SK-N-SH (cell line): ENCODE measurements at regions not wholly inside any gene's neighbourhood (a gene's known extent, or its start where the extent isn't known, plus 50 kb on each side); places are given as distances from the start of the nearest gene placed in this dataset.

ENCODE experiments used
- CTCF ChIA-PET: fragments of 300-600, 350-600 bp; formaldehyde crosslinking; extraction: SDS; loops from one replicate; lab custom pipeline; 2021; lab: Yijun Ruan, JAX
- POLR2A ChIA-PET: fragments of 350-600 bp; sonication (Branson Sonifier 250); formaldehyde crosslinking; extraction: SDS; loops from one replicate; lab custom pipeline; 2020; ENCODE audit warnings: antibody characterized with exemption, inconsistent platforms; lab: Yijun Ruan, JAX
- DNase-seq: peaks from one replicate; pipeline ENCODE4 v3.0.0; 2012
- H2AFZ ChIP-seq: fragments of 200-600 bp; sonication (generic); 2 replicates; pipeline ENCODE4 v1.8.1; 2016; ENCODE audit warnings: antibody characterized with exemption, mild to moderate bottlenecking, low read depth
- H3F3A ChIP-seq: fragments of 200-600 bp; sonication (generic); replicated peaks from 2 replicates; pipeline ENCODE3; 2016; ENCODE audit warnings: antibody characterized with exemption, mild to moderate bottlenecking; ENCODE audit not compliant: insufficient read depth
- H3K27ac ChIP-seq, 2 experiments: fragments of 200-500 bp in 1 of 2; fragments of 200-600 bp in 1 of 2; sonication (Bioruptor generic) in 1 of 2; sonication (generic), shearing (Covaris generic) in 1 of 2; 2 replicates each; pipeline versions ENCODE4 v1.5.1 to v1.6.1; 2014 to 2016; ENCODE audit warnings: low read depth in 2 of 2, inconsistent platforms in 1 of 2, low read length in 1 of 2, mild to moderate bottlenecking in 1 of 2, mixed read lengths in 1 of 2
- H3K27me3 ChIP-seq: fragments of 200-600 bp; sonication (generic), shearing (Covaris generic); 2 replicates; pipeline ENCODE4 v1.6.1; 2016; ENCODE audit warnings: mixed run types; ENCODE audit not compliant: insufficient read depth
- H3K36me3 ChIP-seq, 2 experiments: fragments of 200-500 bp in 1 of 2; fragments of 200-600 bp in 1 of 2; sonication (Bioruptor generic) in 1 of 2; sonication (generic) in 1 of 2; replicated peaks in 1 of 2; 2 replicates each; pipeline versions ENCODE3 to v1.5.1; 2014 to 2016; ENCODE audit warnings: low read length in 1 of 2, mild to moderate bottlenecking in 1 of 2; ENCODE audit not compliant: insufficient read depth in 2 of 2, control insufficient read depth in 1 of 2
- H3K4me1 ChIP-seq, 2 experiments: fragments of 200-500 bp in 1 of 2; fragments of 200-600 bp in 1 of 2; sonication (Bioruptor generic) in 1 of 2; sonication (generic), shearing (Covaris generic) in 1 of 2; 2 replicates each; pipeline versions ENCODE4 v1.5.1 to v1.6.1; 2014 to 2016; ENCODE audit warnings: low read depth in 1 of 2, low read length in 1 of 2, mixed run types in 1 of 2; ENCODE audit not compliant: insufficient read depth in 2 of 2, control insufficient read depth in 1 of 2
- H3K4me2 ChIP-seq: fragments of 200-600 bp; sonication (generic), shearing (Covaris generic); 2 replicates; pipeline ENCODE4 v1.6.1; 2017; ENCODE audit warnings: mixed run types
- H3K4me3 ChIP-seq, 2 experiments: fragments of 200-500 bp in 1 of 2; fragments of 200-600 bp in 1 of 2; sonication (Bioruptor generic) in 1 of 2; sonication (generic), shearing (Covaris generic) in 1 of 2; 2 replicates each; pipeline versions ENCODE4 v1.5.1 to v1.8.1; 2014 to 2016; ENCODE audit warnings: low read depth in 2 of 2, inconsistent platforms in 1 of 2, low read length in 1 of 2, mild to moderate bottlenecking in 1 of 2, mixed read lengths in 1 of 2, moderate library complexity in 1 of 2
- H3K79me2 ChIP-seq: fragments of 200-600 bp; sonication (generic); 2 replicates; pipeline ENCODE4 v1.8.1; 2017; ENCODE audit warnings: mild to moderate bottlenecking; ENCODE audit not compliant: insufficient read depth
- H3K9ac ChIP-seq: fragments of 200-600 bp; sonication (generic); 2 replicates; pipeline ENCODE4 v1.6.1; 2017; ENCODE audit warnings: mixed run types
- H3K9me2 ChIP-seq: fragments of 200-600 bp; sonication (generic); 2 replicates; pipeline ENCODE4 v1.6.1; 2017; ENCODE audit warnings: mixed run types
- H3K9me3 ChIP-seq: fragments of 200-600 bp; sonication (generic); 2 replicates; pipeline ENCODE4 v1.6.1; 2017; ENCODE audit warnings: mixed run types, mild to moderate bottlenecking, moderate library complexity
- H4K20me1 ChIP-seq: fragments of 200-600 bp; sonication (generic); 2 replicates; pipeline ENCODE4 v1.6.1; 2017; ENCODE audit warnings: mild to moderate bottlenecking, mixed run types; ENCODE audit not compliant: insufficient read depth
- EZH2phosphoT487 ChIP-seq: fragments of 200-600 bp; sonication (generic); IDR thresholded peaks from 2 replicates; pipeline ENCODE4 v1.6.1; 2017; ENCODE audit warnings: low read depth, mixed run types, mild to moderate bottlenecking, antibody characterized with exemption, moderate library complexity, borderline replicate concordance
- FOSL2 ChIP-seq: IDR thresholded peaks from 2 replicates; pipeline ENCODE4 v1.4.0; 2012; ENCODE audit warnings: low read depth, mild to moderate bottlenecking, moderate library complexity, borderline replicate concordance
- FOXJ3 ChIP-seq: sonication (generic); formaldehyde crosslinking; IDR thresholded peaks from 2 replicates; pipeline ENCODE4 v1.5.1; 2020; ENCODE audit warnings: mild to moderate bottlenecking, missing genetic modification reagents
- JUND ChIP-seq: IDR thresholded peaks from 2 replicates; pipeline ENCODE4 v1.4.0; 2012
- NFIC ChIP-seq: IDR thresholded peaks from 2 replicates; pipeline ENCODE4 v1.4.0; 2012; ENCODE audit warnings: borderline replicate concordance
- NRF1 ChIP-seq: IDR thresholded peaks from 2 replicates; pipeline ENCODE4 v1.6.1; 2012; ENCODE audit warnings: low read depth, mild to moderate bottlenecking, low read length
- PBX3 ChIP-seq: IDR thresholded peaks from 2 replicates; pipeline ENCODE4; 2012
- RCOR1 ChIP-seq: fragments of 150-350 bp; IDR thresholded peaks from 2 replicates; pipeline ENCODE4 v1.6.1; 2017; ENCODE audit warnings: antibody characterized with exemption, low read length
- REST ChIP-seq: IDR thresholded peaks from 2 replicates; pipeline ENCODE4 v1.6.1; 2012; ENCODE audit warnings: mild to moderate bottlenecking, low read depth, low read length, moderate library complexity
- RXRA ChIP-seq: IDR thresholded peaks from 2 replicates; pipeline ENCODE4 v1.4.0; 2012; ENCODE audit warnings: low read depth, mild to moderate bottlenecking, borderline replicate concordance
- SIN3A ChIP-seq: IDR thresholded peaks from 2 replicates; pipeline ENCODE4 v1.6.1; 2012; ENCODE audit warnings: low read depth, mild to moderate bottlenecking, low read length, moderate library complexity, borderline replicate concordance
- SMC3 ChIP-seq: IDR thresholded peaks from 2 replicates; pipeline ENCODE4 v1.6.1; 2012; ENCODE audit warnings: low read depth, low read length, improper control_type of control experiment
- TCF12 ChIP-seq: IDR thresholded peaks from 2 replicates; pipeline ENCODE4 v1.4.0; 2012
- TEAD4 ChIP-seq: IDR thresholded peaks from 2 replicates; pipeline ENCODE4 v1.4.0; 2012; ENCODE audit warnings: mild to moderate bottlenecking, borderline replicate concordance; ENCODE audit not compliant: insufficient read depth
- USF2 ChIP-seq: fragments of 150-350 bp; IDR thresholded peaks from 2 replicates; pipeline ENCODE4 v1.6.1; 2017; ENCODE audit warnings: antibody characterized with exemption, low read length, low read depth, borderline replicate concordance
- YY1 ChIP-seq: IDR thresholded peaks from 2 replicates; pipeline ENCODE4 v1.4.0; 2012; ENCODE audit warnings: low read depth, mild to moderate bottlenecking
- ZBTB33 ChIP-seq: IDR thresholded peaks from 2 replicates; pipeline ENCODE4 v1.4.0; 2012; ENCODE audit warnings: low read depth, borderline replicate concordance
- WGBS: methylation state at CpG from one replicate; pipeline ENCODE4 v1.1.6; 2017; ENCODE audit warnings: low lambda C conversion rate; 5-methylcytosine and 5-hydroxymethylcytosine counted together

GRCh38 chrX:69226459-69227158 lies 61.4 kb upstream of the PJA1 start:
- H3K27me3 ChIP-seq, result no peaks in the 10 kb centered on the region
- no peak overlapping the region for H3K27ac ChIP-seq
- H3K36me3 ChIP-seq, result no peaks in the 10 kb centered on the region
- H3K4me2 ChIP-seq, result no peak overlapping the region
- no peaks in the 10 kb centered on the region for H3F3A ChIP-seq
- ChIA-PET POLR2A (no interaction called here), CTCF (interaction anchor here (1.0 to 2.1 kb wide), 4 partner anchors 59 to 405 kb away, joined by 3 to 11 read pairs (median 4); no protein-coding TSS in a partner anchor)
- no peak overlapping the region for H3K9ac ChIP-seq
- H3K9me2 ChIP-seq, result no peaks in the 10 kb centered on the region
- no peak overlapping the region for H2AFZ ChIP-seq
- TF ChIP-seq REST (no peak), RCOR1 (no peak), ZBTB33 (no peak), TCF12 (no peak), RXRA (no peak), NFIC (no peak), TEAD4 (no peak), SMC3 (no peak), NRF1 (no peak), USF2 (no peak), JUND (no peak), FOXJ3 (CRISPR knock-in tag) (no peak), FOSL2 (no peak), EZH2phosphoT487 (no peak), PBX3 (no peak), SIN3A (no peak), YY1 (no peak)
- DNase-seq, result no peak
- 26% methylated on average over 7 of the region's 9 CpGs for WGBS
- no peaks in the 10 kb centered on the region for H3K79me2 ChIP-seq
- H3K9me3 ChIP-seq, result no peaks in the 10 kb centered on the region
- H3K4me1 ChIP-seq, result no peaks in the 10 kb centered on the region
- no peak overlapping the region for H3K4me3 ChIP-seq
- no peaks in the 10 kb centered on the region for H4K20me1 ChIP-seq
